Stimulated activated CD4-positive, alpha-beta T cell treated with anti-CD3 and anti-CD28 coated beads, Interleukin-15, amount 100 ng/mL, for 24 hours (primary cell): ENCODE measurements at regions not wholly inside any gene's neighbourhood (a gene's known extent, or its start where the extent isn't known, plus 50 kb on each side); places are given as distances from the start of the nearest gene placed in this dataset.

Experiments used
- DNase-seq: peaks from one replicate; pipeline ENCODE4 v3.0.0-alpha.2; 2020

DNA sequence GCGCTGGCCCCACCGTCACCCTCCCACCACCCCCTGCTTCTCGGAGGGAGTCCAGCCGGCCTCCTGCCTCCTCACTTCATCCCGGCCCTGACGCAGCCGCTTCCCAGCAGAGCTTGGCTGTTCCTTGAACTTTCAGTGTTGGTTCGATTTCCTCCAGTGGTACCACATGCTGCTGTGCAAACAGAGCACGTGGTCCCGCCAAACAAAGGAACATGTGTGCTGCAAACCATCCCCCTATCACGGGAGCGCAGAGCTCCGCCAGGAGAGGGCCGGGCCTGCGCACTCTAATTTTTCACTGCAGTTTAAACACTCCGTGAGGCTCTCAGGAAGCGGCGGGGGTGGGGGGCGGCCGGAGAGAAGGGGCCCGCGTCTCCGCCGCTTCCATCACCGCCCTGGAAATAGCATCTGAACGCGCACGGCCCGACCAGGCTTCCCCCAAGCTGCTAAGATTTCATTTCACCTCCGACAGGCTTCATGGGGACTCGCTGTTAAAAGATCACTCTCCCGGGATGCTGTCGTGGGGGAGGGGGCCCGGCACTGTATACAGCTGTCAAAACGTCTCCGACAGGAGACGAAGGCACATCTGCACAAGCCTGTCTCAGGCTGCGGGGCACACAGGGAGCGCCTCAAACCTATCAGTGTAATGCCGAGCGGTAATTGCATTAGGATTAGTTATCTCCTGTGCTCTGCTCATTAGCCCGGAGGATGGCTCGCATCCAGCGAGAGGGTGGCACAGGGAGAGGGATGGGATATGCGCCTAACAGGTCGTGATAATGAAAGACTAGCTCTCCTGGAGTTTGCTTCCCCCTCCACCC, 269.9 kb upstream of the SORL1-AS1 start:
- DNase-seq: peak; percentile 15

DNA sequence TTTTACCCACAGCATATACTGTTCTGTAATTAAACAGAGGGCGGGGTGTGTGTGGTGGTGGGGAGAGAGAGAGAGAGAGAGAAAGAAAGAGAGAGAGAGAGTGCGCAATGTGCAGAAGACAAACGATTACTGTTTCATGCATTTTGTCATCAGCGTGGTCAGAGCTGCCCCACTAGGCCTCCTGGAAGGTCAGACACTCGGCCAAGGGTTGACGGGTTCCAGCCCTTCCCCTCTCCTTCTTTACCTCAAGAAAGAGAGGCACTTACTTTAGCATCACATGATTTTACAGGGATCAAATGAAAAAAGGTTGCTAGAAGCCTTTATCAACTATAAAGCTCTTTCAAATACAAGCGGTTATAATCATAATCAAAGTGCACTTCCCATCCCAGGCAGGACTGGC, 269.2 kb upstream of the SORL1-AS1 start:
- no peak for DNase-seq

DNA sequence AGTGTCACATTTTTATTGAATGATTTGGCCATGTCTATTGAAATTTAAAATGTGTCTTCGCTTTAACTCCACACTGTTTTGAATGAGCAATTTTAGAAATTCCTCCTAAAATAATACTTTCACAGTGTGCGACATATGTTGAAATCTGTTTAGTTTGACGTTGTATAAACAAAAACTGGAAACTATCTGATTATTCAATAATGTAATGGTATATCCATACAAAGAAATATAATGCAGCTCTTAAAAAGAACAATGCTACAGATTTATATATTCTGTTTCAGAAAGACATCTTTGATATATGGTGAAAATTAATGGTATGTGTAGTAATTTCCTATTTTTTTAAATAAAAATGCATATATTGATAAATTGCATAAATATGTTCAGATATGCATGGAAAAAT, 268.7 kb upstream of the SORL1-AS1 start:
- no peak for DNase-seq

DNA sequence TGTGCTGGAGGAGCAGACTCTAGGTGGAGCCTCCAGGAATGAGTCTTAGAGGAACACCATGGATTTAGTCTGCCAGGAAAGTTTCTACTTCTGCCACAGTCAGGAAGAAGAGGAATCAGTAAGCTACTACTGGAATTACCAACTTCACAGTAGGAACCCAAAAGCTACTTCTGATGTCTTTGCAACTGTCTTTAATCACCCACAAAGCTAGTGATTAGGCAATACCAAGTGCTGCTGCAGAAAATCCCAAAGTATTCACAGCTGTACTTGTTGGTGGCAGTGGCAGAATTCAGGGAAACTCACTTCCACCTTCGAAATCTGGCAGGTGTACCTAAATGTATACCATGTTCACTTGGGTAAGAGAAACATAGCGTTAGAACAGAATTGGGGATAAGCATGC, 264.5 kb upstream of the SORL1-AS1 start:
- DNase-seq: no peak

DNA sequence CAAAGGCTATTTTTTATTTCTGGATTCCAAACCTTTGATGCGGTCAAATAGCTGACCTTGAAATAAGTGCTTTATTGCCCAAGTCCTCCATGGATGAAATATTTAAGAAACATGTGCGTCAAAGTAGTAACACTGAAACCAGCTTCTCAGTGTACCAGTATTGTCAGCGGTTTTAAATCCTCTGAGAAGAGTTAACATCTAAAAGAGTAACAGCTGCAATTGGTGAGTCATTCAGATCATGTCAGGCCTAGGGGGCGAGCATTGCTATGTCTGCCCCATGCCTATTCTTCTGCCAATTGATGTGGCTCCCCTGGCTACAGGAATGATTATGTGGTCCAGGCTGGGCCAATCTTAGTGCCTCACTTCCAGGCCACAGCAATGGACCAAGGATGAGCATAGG, 263.3 kb upstream of the SORL1-AS1 start:
- DNase-seq: no peak

DNA sequence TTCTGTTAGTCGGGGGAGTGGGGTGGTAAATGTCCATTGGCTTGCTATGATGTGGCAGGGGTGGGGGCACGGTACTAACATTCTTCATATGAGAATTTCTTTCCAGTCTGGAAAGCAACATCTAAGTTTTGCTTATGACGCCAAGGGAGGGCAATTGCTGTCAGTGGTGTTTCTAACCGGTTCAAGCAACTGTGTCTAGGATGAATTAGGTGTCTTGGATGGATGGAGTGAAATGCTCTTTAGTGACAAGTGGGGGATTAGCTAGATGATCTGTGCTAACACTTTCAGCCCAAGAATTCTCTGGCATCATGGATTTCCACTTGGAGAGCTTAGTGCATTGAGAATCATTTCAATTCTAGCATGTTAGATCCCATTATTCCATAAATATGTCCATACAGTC, 262.6 kb upstream of the SORL1-AS1 start:
- no peak for DNase-seq

DNA sequence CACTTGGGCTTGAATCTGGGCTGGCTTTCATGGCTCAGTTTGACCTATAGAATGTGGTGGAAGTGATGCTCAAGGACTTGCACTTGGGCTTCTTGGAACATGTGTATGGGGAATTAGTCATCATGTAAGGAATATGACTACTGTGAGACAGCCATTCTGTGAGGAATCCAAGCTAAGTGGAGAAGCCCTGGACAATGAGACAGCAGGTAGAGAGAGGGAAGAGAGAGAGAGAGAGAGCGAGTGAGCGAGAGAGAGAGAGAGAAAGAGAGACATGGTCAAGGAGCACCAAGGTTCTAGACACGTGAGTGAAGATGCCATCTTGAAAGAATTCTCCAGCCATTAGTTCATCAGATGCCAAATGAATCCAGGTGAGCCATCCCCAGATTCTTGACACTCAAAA, 261.6 kb upstream of the SORL1-AS1 start:
- DNase-seq: no peak

DNA sequence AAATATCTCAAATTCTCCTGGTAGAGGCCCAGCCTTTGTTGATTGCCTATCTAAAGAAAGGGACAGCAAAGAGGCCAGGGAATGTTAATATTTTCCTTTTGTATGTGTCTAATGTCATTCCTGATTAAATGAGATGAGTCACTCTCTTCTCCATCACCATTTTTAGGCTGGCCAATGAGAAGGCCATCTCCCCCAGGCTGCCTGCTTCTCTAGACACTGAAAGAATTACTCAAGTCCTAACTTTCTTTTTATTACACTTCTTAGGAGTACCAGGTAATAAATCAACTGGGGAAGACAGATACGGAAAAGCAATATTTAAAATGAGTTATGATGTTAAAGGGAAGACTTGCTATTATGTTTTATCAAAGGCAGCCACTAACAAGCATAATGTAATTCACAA, 259.2 kb upstream of the SORL1-AS1 start:
- DNase-seq: no peak

DNA sequence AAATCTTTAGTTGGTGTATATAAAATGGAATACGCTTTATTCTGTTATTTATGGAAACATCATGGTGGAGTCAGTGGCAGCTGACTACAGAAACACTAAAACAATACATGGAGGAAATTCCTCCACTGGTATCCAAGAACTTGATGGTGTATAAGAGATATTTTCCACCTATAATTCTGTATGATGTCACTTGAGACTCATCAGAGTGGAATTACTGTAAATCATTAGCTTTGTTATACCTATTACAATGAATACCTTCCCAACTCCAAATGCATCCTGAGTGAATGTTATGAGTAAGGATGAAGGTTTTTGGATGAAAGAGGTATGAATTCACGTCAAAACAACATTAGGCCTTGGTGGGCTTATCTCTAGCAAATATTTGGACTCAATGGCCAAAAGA, 258.5 kb upstream of the SORL1-AS1 start:
- no peak for DNase-seq

DNA sequence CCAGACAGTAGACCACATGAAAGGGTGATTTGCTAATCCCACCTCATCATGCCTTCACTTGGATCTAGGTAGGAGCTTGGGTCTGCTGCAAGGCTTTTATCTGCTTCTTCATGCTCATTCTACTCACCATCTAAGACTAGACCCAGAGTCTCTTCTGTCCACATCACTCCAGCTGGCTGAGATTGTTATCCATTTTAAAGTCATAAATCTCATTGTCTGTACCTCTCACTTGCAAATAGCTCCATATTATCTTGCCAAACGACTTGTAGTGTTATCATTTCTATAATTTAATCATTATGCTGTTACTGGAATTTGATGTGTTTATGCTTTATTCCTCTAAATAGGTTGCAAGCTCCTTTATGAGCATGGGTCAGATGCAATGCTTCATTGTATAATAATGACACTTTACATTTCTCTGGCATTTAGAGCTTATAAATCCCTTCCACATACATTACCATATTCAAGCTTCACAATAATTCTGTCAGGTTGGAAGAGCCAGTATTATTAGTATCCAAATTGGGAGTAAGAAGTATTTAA, 254.2 kb upstream of the SORL1-AS1 start:
- no peak for DNase-seq

DNA sequence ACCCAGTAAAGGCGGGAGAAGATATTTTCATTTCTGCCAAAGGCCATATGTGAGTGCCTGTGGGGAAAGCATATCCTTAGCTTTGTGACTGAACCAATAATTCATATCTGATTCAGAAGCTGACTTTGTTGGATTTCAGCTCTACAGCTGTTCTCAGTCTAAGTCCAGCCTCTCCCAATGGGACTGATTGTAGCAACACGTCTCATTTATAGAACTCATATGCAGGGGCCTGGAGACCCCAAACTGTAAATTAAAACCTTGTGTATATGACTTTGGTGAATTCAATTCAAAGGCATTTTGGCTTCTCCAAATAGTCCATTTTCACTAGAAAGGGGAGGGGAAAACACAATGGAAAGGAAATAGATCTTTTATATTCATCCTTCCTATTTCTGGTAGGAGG, 250.4 kb upstream of the SORL1-AS1 start:
- DNase-seq: no peak

DNA sequence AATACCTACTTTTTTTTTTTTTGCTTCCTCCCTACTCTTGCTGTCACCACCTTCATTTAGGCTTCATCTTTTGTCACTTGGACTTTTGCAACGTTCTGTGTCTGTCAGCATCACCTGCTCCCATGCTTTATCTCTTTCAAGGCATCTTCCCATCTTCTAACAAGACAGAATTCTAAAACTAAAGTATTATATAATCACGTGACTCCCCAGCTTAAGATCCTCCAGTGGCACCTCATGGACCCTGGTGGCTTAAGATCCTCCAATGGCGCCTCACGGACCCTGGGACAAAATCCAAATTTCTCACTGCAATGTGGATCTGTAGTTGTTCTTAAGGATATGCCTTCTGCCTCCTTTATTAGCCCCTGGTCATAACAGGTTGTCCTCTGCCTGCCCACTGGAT, 248.2 kb upstream of the SORL1-AS1 start:
- DNase-seq: no peak

DNA sequence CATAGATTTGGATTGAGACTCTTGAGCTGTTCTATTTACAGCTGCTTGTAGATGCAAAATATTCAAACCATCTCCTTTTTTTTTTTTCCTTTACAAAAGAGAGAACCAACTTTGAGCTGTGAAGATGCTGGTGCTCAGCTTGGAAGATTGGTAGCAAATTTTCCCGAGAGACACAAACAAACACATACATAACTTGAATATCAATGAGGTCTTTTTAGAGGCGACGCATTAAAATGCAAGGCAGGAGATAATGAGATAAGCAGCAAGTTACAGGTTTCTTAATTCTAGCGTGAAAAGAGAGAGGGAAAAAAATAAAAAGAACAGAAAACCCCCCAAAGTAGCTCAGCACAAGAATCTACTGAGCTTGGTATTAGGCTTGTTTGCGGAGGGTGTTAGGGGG, 247.0 kb upstream of the SORL1-AS1 start:
- DNase-seq: no peak

DNA sequence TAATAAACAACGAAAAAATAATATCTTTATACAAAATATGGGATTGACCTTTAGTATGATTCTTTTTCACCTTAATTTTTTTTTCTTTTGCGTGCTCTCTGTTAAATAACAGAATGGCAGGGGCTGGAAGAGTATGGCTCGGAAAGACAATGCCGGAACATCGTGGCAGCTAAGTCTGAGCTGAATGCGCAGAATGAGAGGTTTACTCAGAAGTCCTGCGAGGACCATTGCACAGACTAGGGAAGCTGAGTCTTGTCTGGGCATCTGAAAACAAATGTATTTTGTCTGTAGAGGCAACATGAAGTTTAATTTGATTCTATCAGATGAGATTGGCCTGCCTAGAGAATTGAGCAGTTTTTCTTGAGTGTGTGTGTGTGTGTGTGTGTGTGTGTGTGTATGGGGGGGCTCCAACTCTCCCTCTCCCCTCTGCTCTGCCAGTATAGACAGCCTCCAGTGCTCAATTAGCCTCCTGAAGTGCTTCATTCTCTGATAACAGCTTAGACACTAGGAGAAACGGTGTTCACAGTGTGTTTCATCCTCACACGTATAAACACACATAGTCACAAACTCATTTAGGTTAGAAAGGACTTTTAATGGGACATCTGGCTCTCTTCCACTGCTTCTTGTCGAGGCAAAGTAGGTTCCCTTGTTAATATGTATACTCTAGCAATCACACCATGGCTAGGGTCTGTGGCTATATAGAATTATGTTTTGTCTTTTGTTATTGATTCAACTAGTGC, 244.3 kb upstream of the SORL1-AS1 start:
- no peak for DNase-seq

DNA sequence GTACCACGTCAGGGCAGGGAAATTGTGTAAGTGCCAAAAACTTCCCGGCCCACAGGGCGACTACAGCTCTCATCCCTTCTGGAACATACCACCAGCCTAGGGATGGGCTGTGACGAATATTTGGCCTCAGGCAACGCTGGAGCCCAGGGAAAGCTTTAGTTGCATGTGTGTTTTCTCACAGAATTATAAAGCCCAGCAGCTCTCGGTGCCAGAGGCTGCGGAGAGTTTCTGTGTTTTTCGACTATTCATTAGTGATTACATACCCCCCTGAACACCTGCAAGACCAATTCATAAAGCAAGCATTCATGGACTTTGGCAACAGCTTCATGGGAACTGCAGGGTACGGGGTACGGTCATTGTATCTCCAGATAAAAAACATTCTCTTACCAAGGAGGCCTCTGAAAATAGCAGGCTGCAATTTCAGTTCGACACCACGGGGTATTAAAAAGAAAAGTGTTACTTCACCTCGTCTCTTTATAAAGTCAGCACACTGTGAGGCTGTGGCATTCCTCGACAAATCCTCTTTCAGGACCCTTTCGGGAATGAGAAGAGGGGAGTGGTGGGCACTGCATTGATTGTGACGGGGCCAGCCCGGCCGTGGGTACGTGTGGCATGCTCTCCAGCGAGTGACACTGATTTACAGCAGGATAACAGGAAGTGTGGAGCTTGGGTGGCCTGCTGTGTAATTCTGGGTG, 243.6 kb upstream of the SORL1-AS1 start:
- DNase-seq: no peak

DNA sequence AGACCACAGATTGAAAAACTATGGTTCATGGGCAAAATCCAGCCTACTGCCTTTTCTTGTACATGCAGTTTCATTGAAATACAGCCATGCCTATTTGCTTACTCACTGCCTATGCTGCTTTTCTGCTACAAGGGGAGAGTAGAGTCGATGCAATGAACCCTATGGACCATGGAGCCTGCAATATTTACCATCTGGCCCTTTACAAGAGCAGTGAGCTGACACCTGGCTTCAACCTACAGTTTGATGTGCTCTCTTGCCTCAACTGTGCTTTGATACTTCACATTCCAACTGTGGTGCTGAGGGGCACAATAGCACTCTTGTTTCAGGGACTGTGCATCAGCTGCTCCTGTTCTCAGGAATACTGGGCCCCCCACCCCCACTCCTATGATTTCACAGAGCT, 239.5 kb upstream of the SORL1-AS1 start:
- no peak for DNase-seq

DNA sequence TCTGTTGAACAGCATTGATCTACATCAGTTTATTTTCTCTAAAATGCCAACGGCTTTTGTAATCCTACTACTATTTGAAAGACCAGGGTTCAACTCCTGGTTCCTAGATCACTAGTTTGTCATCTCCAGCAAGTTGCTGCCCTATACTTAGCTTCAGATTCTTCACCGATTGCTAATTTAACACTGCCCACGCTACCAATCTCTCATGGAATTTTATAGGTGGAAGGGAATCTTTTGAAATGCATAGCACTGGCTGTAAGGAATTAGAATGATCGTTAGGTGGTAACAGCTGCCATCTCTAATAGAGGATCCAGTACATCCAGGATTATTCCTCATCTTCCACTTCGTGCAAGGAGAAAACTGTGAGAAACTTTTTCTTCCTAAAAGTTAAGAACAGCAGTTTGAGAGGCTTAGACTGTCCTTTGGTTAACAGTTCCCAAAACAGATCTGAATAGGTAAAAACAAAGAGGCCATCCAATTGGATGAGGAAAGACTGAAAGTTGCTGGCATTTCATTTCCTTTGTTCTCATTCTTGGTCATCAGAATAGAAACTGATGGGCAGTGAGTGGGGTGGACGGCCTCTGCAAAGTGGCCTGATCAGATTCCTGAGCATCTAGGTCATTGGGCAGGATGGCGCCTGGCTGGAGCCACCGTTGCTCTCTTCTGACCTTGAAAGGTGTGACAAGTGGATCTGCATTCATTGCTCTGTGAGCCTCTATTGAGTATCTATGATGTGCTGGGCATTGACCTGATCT, 236.3 kb upstream of the SORL1-AS1 start:
- no peak for DNase-seq

DNA sequence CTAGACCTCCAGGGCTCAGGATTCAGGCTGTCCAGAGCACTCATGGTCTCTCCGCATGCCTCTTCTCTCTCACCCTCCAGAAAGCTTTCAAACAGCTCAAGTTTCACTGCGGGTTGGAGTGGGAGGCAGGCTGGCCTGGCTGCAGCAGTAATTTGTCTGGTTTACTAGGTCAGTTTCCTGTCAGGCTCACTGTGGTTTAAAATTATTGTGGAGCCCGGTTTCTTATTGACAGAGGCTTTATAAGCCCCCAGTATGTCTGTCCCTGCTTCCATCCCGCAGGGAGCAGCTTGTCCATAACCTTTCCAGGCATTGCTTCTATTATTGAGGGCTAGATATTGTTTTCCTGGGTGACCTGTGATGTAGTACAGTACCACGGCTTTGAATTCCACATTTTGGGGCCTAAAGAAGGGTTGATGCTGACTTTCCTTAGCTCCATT, 235.3 kb upstream of the SORL1-AS1 start:
- DNase-seq: no peak

DNA sequence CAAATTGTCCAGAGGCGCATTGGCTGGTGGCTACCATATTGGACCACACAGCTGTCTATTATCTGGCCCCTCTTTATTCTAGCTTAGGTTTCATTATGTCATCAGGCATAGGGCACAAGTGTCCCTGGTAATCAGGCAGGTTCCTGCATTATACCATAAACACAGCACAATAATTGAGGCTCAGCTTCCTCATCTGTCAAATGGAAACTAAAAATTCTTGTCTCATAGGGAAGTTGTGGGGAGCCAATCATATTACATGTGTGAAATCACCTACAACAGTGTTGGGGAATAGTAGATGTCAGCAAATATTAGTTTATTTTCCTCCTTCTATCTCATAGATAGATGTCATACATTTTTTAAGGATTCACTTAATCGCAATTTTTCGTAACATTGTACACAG, 231.0 kb upstream of the SORL1-AS1 start:
- no peak for DNase-seq
